GM19468 (cell line): ENCODE measurements at regions not wholly inside any gene's neighbourhood (a gene's known extent, or its start where the extent isn't known, plus 50 kb on each side); places are given as distances from the start of the nearest gene placed in this dataset.

ENCODE experiments used
- ATAC-seq: cut with Tn5 transposase; IDR thresholded peaks from one replicate; pipeline ENCODE4 v1.9.1; 2021; ENCODE audit warnings: mild to moderate bottlenecking, moderate library complexity, moderate number of reproducible peaks; ENCODE audit not compliant: unreplicated experiment; ENCODE audit errors: extremely low read depth

GRCh38 chr7:35508623-35509400, 186.1 kb downstream of the HERPUD2 start:
- ATAC-seq, result no peak

- no peak for ATAC-seq
Observed at GRCh38 chr7:35505066-35505465, 189.9 kb downstream of the HERPUD2 start.

- no peak for ATAC-seq
Observed at GRCh38 chr7:35504365-35504764, 190.6 kb downstream of the HERPUD2 start.

- no peak for ATAC-seq
Observed at GRCh38 chr7:35501681-35502080, 193.3 kb downstream of the HERPUD2 start.

- no peak for ATAC-seq
Observed at GRCh38 chr7:35499226-35499625, 195.7 kb downstream of the HERPUD2 start.

- no peak for ATAC-seq
Observed at GRCh38 chr7:35498416-35498815, 196.5 kb downstream of the HERPUD2 start.

GRCh38 chr7:35495844-35496243, 199.1 kb downstream of the HERPUD2 start:
- no peak for ATAC-seq

GRCh38 chr7:35495377-35495776, 199.6 kb downstream of the HERPUD2 start:
- no peak for ATAC-seq

GRCh38 chr7:35494407-35494806, 200.5 kb downstream of the HERPUD2 start:
- ATAC-seq, result no peak

GRCh38 chr7:35492451-35493175, 202.3 kb downstream of the HERPUD2 start:
- ATAC-seq, result no peak

GRCh38 chr7:35491233-35491632, 203.7 kb downstream of the HERPUD2 start:
- no peak for ATAC-seq

- no peak for ATAC-seq
Observed at GRCh38 chr7:35487841-35488240, 207.1 kb downstream of the HERPUD2 start.

GRCh38 chr7:35487402-35487801, 207.5 kb downstream of the HERPUD2 start:
- no peak for ATAC-seq

- ATAC-seq, result no peak
Observed at GRCh38 chr7:35485436-35485835, 209.5 kb downstream of the HERPUD2 start.

GRCh38 chr7:35483568-35483967, 211.4 kb downstream of the HERPUD2 start:
- no peak for ATAC-seq

- ATAC-seq, result no peak
Observed at GRCh38 chr7:35482231-35482630, 212.7 kb downstream of the HERPUD2 start.

- ATAC-seq, result no peak
Observed at GRCh38 chr7:35480806-35481205, 214.1 kb downstream of the HERPUD2 start.

GRCh38 chr7:35477609-35478008, 217.3 kb downstream of the HERPUD2 start:
- no peak for ATAC-seq

- no peak for ATAC-seq
Observed at GRCh38 chr7:35474100-35474499, 220.2 kb upstream of the TBX20 start.

- no peak for ATAC-seq
Observed at GRCh38 chr7:35468606-35469005, 214.7 kb upstream of the TBX20 start.

- ATAC-seq, result no peak
Observed at GRCh38 chr7:35467456-35467978, 213.6 kb upstream of the TBX20 start.
